ENCODE measurements at regions not wholly inside any gene's neighbourhood (a gene's known extent, or its start where the extent isn't known, plus 50 kb on each side); places are given as distances from the start of the nearest gene placed in this dataset.
A peak's percentile ranks its signal among the peaks of the same experiment; 100 is the strongest.

DNA sequence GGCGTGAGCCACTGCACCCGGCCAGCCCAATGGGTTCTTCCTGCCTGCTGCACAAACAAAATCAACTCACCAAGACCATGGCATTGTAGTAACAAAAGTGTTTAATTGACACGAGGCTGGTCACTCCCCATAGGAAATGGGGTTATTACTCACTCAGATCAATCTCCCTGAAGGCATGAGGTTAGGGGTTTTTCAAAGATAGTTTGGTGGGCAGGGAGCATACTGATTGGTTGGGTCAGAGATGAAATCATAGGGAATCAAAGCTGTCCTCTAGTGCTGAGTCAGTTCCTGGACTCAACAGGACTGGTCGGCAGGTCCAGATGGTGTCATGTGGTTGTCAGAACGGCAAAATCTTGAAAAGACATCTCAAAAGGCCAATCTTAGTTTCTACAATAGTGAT is 122.1 kb downstream of the TMEM17 start:
- Histone ChIP-seq H3K36me3 (no peaks in the 10 kb centered on the region), H3K4me1 (no peaks in the 10 kb centered on the region), H3K27me3 (no peaks in the 10 kb centered on the region), H3K9me3 (no peaks in the 10 kb centered on the region), H3K27ac (no peak overlapping the region), H3K4me3 (no peak overlapping the region)
- 71 to 92% (median 82%) methylated on average over 5 of the region's 5 CpGs for WGBS, 5 donors
- intact Hi-C loops (cut with DNase I; ENCODE audit: low total_unique reads) = no loop called here
- DNase-seq = no peak
- TF ChIP-seq CTCF (IDR thresholded peaks at IDR 0.05) (no peak), EP300 (IDR thresholded peaks at IDR 0.05) (no peak), POLR2A (IDR thresholded peaks at IDR 0.05) (no peak), POLR2AphosphoS5 (IDR thresholded peaks at IDR 0.05) (no peak)

DNA sequence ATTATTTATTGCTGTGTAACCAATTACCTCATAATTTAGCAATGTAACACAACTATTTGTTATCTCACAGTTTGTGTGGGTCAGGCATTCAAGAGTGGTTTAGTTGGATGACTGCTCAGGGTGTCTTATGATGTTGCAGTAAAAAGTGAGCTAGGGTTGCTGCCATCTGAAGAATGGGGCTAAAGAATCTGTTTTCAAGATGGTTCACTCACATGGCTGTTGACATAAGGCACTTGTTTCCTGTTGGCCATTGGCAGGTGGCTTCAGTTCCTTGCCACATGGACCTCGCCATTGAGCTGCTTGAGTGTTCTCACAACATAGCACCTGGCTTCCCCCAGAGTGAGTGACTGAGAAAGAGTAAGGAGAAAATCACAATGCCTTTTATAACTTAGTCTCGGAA is 123.2 kb downstream of the TMEM17 start:
- no peak for DNase-seq
- intact Hi-C loops (cut with DNase I; ENCODE audit: low total_unique reads) = no loop called here

DNA sequence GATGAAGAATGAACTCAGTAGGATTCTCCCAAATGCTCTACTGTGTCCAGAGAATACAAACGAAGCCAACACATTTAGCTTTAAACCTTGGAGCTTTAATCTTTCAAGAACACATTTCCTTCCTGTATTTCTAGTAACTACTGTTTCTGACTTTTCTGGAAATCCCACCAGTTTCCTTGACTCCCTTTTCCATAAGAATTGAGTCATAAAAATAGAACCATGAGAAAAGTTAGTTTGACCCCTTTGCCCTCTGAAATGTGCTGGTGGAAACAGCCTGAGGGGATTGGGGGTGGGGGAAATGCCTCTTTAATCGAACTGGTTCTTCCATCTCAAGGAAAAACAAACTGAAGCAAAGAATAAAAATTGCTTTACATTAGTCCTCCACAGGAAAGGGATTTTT is 123.9 kb downstream of the TMEM17 start:
- Histone ChIP-seq H3K27me3 (no peaks in the 10 kb centered on the region), H3K27ac (no peak overlapping the region), H3K4me1 (no peaks in the 10 kb centered on the region), H3K4me3 (no peak overlapping the region), H3K9me3 (no peaks in the 10 kb centered on the region), H3K36me3 (no peaks in the 10 kb centered on the region)
- peak in 1 of 2 donors; percentile 29 for DNase-seq
- 25 to 42% (median 39%) methylated on average over 2 of the region's 2 CpGs for WGBS, 5 donors
- TF ChIP-seq POLR2A (IDR thresholded peaks at IDR 0.05) (no peak), EP300 (IDR thresholded peaks at IDR 0.05) (no peak), CTCF (IDR thresholded peaks at IDR 0.05) (no peak)
- intact Hi-C loops (cut with DNase I; ENCODE audit: low total_unique reads) = no loop called here

More for the DNA sequence above, 123.2 kb downstream of the TMEM17 start:
- Histone ChIP-seq H3K27ac (no peak overlapping the region), H3K4me3 (no peak overlapping the region), H3K36me3 (no peaks in the 10 kb centered on the region), H3K4me1 (no peaks in the 10 kb centered on the region), H3K27me3 (no peaks in the 10 kb centered on the region), H3K9me3 (no peaks in the 10 kb centered on the region)
- 61 to 92% (median 81%) methylated on average over 2 of the region's 2 CpGs for WGBS, 5 donors
- TF ChIP-seq EP300 (IDR thresholded peaks at IDR 0.05) (no peak), POLR2AphosphoS5 (IDR thresholded peaks at IDR 0.05) (no peak), POLR2A (IDR thresholded peaks at IDR 0.05) (no peak), CTCF (IDR thresholded peaks at IDR 0.05) (no peak)

DNA sequence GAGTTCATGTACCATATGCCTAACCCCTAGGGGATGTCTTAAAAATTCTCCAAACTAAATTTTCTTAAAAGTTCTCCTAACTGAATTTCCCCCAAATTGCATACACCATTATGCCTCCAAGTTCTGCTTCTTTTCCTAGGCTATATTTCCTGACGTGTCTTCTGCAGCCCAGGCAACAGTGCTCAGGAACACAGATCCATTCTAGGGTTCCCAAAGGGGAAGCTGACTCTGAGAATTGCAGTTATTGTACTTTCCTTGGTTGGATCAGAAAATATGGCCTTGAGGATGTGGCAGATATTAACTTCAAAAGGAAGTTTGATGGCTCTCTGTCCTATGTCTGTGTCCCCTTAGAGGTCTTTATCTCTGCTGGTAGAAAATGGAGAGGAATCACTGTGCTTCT is 124.3 kb downstream of the TMEM17 start:
- WGBS, 5 donors = 73 to 92% (median 87%) methylated on average over 1 of the region's 1 CpG

More for the DNA sequence above, 124.3 kb downstream of the TMEM17 start:
- Histone ChIP-seq H3K4me1 (no peaks in the 10 kb centered on the region), H3K4me3 (no peak overlapping the region), H3K9me3 (no peaks in the 10 kb centered on the region), H3K27ac (no peak overlapping the region), H3K27me3 (no peaks in the 10 kb centered on the region), H3K36me3 (no peaks in the 10 kb centered on the region)
- TF ChIP-seq CTCF (IDR thresholded peaks at IDR 0.05) (no peak), EP300 (IDR thresholded peaks at IDR 0.05) (no peak)
- intact Hi-C loops (cut with DNase I; ENCODE audit: low total_unique reads) = no loop called here
- DNase-seq = no peak

Data from stomach (tissue), 8 donors.